GM21526 (cell line): ENCODE measurements at regions not wholly inside any gene's neighbourhood (a gene's known extent, or its start where the extent isn't known, plus 50 kb on each side); places are given as distances from the start of the nearest gene placed in this dataset.

Source experiments
- ATAC-seq: cut with Tn5 transposase; IDR thresholded peaks from one replicate; pipeline ENCODE4 v1.9.1; 2021; ENCODE audit warnings: moderate library complexity; ENCODE audit not compliant: unreplicated experiment, low FRiP score

DNA sequence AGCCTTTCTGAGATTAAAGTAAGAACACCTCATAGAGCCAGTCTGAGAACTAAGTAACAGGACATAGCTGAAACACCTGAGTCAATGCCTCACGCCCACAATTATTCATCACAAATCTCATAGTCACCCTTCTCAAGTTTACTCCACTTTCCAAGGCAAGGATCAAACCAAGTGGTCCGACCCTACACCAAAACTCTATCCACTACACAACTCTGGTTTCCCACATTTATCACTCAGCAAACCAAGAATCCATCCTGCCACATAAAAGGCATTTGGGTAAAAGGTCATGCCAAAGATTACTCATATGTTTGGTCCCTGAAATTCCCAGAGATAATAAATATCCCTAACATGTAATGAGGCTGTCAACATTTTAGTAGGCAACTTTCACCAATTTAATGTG is 144.1 kb downstream of the RPAP3 start:
- ATAC-seq, result no peak

GRCh38 chr12:47560415-47560814 is 145.4 kb downstream of the RPAP3 start:
- ATAC-seq, result no peak

GRCh38 chr12:47558625-47559345 is 147.0 kb downstream of the RPAP3 start:
- ATAC-seq, result no peak

DNA sequence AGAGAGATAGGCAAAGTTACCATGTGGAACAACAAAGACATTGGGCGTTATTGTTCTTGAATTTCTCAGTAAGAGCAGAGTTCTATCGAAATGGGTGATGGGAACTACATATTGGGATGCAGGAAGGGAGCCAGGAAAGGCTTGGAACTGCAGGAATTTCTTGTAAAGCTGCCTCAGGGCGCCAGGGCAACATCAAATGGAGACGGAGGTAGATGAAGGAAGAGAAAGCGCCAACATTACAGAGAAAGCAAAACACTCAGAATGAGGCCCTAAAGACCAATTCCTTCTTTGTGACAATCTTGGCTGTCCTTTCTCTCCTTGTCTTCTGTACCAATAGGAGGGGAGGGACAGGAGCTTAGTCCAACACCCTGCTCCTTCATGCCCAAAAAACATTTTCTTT is 148.4 kb downstream of the RPAP3 start:
- no peak for ATAC-seq

- no peak for ATAC-seq
These were observed 149.4 kb downstream of the RPAP3 start for GRCh38 chr12:47556261-47557030.

DNA sequence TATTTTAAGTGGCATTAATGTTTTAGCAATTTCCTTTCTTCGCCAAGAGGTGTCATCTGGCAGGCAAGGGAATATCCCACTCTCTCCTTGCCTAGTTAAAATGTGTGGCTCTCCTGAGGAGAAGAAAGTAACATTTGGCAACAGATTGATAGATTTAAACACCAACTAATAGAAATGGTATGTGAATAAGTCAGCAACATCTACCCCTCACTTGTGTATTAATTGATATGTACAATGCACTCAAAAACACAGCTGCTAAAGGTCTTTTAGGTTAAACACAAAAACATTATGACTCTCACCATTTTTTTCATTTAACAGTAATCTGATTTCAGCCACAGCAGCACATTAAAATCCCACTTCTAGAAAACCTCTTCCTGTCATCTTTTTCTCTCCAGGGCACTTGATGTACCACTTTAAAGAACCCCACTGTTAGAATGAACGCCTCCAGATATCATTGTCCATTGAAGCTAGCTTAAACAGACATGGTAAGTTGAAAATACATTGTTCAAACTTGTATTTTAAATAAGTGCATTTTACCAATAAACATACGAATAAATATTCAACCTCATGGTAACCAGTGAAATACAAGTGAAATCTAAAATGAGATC is 151.7 kb downstream of the RPAP3 start:
- no peak for ATAC-seq

GRCh38 chr12:47553266-47553665 is 152.6 kb downstream of the RPAP3 start:
- no peak for ATAC-seq

GRCh38 chr12:47551426-47551851 is 154.4 kb downstream of the RPAP3 start:
- ATAC-seq, result no peak

GRCh38 chr12:47549258-47549657 is 156.6 kb downstream of the RPAP3 start:
- no peak for ATAC-seq

GRCh38 chr12:47548401-47548800 is 157.4 kb downstream of the RPAP3 start:
- ATAC-seq, result no peak

- no peak for ATAC-seq
These were observed 158.8 kb downstream of the RPAP3 start for GRCh38 chr12:47547077-47547476.

DNA sequence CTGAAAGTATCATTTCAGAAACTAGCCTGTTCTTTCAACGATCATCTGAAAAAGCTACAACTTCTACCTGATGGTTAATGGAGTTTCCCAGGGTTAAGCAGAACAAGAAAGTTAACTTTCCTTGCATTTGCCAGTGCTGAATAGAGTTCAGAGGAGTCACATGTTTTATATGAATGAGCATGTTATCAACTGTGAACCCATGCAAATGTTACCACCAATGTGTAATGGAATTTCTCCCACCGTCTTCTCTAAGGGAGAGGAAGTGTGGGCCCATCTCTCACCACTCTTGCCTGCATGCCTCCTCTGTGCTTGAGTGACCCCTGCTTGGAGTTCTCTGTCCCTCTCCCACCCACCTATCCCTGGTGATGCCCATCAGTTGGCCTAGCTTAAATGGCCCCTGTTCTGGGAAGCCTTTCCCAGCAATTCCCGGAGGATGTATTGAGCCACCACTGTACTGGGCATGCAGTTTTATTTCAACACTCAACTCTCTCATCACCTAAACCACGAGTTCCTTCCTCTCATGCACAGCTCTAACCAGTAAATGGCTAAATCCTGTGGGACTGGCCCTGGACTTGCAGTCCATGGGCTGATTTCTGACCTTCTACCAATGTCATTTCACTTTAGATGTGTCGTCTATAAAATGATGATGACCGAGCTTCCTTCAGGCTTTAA is 159.8 kb downstream of the RPAP3 start:
- ATAC-seq, result no peak

DNA sequence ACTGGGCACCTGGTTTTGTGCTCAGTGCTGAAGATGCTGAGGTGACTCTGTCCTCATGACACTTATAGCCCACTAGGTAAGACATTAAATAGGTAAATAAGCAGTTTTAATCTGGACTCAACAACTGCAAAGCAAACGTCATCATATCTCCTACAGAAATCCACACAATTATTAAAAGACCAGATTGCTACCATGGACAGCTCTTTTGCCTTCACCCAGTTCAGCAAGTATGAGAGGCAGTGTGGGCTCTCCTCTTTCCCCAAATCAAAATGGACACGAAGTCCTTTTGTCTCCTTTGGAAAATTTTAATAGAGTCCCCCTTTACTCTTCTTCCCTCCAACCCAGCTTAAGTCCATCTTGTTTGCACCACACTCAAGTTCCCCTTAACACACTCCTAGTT is 171.1 kb downstream of the RPAP3 start:
- no peak for ATAC-seq

- ATAC-seq, result no peak
These were observed 175.8 kb downstream of the RPAP3 start for GRCh38 chr12:47530050-47530449.

DNA sequence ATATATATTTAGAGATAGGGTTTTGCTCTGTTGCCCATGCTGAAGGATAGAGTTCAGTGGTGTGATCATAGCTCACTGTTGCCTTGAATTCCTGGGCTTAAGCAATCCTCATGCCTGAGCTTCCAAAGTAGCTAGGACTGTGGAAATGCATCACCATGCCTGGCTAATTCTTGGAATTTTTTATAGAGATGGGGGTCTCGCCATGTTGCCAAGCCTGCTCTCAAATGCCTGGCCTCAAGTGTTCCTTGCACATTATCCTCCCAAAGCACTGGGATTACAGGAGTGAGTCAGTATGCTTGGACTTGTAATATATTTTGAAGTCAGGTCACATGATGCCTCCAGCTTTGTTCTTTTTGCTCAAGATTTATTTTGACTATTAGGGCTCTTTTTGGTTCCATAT is 178.0 kb downstream of the RPAP3 start:
- no peak for ATAC-seq

GRCh38 chr12:47520029-47520428 is 185.8 kb downstream of the RPAP3 start:
- no peak for ATAC-seq

DNA sequence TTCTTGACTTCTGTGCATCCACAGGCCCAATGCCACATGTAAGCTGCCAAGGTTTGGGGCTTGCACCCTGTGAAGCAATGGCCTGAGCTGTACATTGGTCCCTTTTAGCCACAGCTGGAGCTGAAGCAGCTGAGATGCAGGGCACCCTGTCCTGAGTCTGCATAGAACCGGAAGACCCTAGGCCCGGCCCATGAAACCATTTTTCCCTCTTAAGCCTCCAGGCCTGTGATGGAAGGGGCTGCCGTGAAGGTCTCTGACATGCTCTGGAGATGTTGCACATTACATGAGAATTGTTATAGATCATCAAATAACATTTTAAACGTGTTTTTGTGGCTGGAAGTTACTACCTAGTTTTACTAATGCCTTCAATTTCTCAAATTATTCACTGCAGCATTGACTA is 188.7 kb downstream of the RPAP3 start:
- no peak for ATAC-seq

DNA sequence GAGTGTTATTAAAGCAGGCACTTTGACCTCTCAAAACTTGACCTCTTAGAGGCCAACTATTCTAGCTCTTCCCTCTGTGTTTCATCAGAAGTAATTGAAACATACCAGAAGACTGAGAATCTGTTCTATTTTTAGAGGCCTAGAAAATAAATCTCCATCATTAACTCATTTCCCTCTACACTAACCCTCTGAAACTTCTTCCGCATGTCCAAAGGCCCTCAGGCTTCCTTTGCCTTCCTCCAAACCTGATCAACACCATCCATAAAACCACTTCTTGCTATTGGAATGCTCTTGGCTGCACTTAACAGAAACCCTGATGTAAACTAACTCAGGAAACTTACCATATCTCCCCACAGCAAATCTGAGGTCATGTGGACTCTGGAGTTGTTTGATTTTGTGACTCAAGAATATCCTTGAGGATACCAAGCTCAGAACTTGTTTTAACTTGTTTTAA is 196.4 kb downstream of the RPAP3 start:
- no peak for ATAC-seq

GRCh38 chr12:47507221-47507620 is 198.6 kb downstream of the RPAP3 start:
- ATAC-seq, result no peak

GRCh38 chr12:47504775-47505446 is 200.9 kb downstream of the RPAP3 start:
- ATAC-seq, result no peak
